ENCODE measurements at regions not wholly inside any gene's neighbourhood (a gene's known extent, or its start where the extent isn't known, plus 50 kb on each side); places are given as distances from the start of the nearest gene placed in this dataset.
A peak's percentile ranks its signal among the peaks of the same experiment; 100 is the strongest.

- no peaks in the 10 kb centered on the region for H3K27me3 ChIP-seq (ENCODE audit: control insufficient read depth, insufficient read depth, low read length)
- H3K36me3 ChIP-seq (replicated peaks; ENCODE audit: control insufficient read depth, insufficient read depth, low read length), result no peaks in the 10 kb centered on the region
- DNase-seq, result no peak
These were observed 83.9 kb downstream of the FASLG start for GRCh38 chr1:172742599-172743500.

GRCh38 chr1:172745014-172745413 is 86.1 kb downstream of the FASLG start:
- Histone ChIP-seq H3K27me3 (ENCODE audit: control insufficient read depth, insufficient read depth, low read length) (no peaks in the 10 kb centered on the region), H3K4me3 (ENCODE audit: insufficient read depth, low read depth, low read length) (no peak overlapping the region), H3K36me3 (replicated peaks; ENCODE audit: control insufficient read depth, insufficient read depth, low read length) (no peaks in the 10 kb centered on the region)
- DNase-seq, result peak; percentile 50

More at GRCh38 chr1:172742599-172743500, 83.9 kb downstream of the FASLG start:
- no peak overlapping the region for H3K4me3 ChIP-seq (ENCODE audit: insufficient read depth, low read depth, low read length)

- H3K36me3 ChIP-seq (replicated peaks; ENCODE audit: control insufficient read depth, insufficient read depth, low read length), result no peaks in the 10 kb centered on the region
- H3K27me3 ChIP-seq (ENCODE audit: control insufficient read depth, insufficient read depth, low read length), result no peaks in the 10 kb centered on the region
- no peak overlapping the region for H3K4me3 ChIP-seq (ENCODE audit: insufficient read depth, low read depth, low read length)
- DNase-seq, result no peak
These were observed 87.4 kb downstream of the FASLG start for GRCh38 chr1:172746091-172746949.

DNA sequence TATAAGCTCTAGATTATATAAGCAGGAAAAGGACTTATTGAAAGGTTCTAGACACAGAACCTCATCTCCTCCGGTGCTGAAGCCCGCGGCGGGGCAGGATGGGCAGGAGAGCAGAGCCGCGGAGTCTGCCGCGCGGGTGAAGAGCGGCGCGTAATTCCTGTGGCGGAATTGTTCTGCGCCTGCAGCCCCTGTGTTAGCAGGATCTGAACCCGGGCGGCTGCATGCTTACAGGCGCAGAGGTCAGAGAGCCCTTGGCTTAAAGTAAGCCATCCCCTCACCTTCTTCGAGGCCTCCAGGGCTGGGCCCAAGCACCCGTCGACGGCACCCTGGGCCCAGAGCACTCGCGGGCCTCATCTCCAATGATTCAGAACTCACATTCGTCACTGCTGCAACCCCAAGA is 89.3 kb downstream of the FASLG start:
- H3K4me3 ChIP-seq (ENCODE audit: insufficient read depth, low read depth, low read length), result no peak overlapping the region
- DNase-seq, result no peak
- no peaks in the 10 kb centered on the region for H3K27me3 ChIP-seq (ENCODE audit: control insufficient read depth, insufficient read depth, low read length)
- no peaks in the 10 kb centered on the region for H3K36me3 ChIP-seq (replicated peaks; ENCODE audit: control insufficient read depth, insufficient read depth, low read length)

DNA sequence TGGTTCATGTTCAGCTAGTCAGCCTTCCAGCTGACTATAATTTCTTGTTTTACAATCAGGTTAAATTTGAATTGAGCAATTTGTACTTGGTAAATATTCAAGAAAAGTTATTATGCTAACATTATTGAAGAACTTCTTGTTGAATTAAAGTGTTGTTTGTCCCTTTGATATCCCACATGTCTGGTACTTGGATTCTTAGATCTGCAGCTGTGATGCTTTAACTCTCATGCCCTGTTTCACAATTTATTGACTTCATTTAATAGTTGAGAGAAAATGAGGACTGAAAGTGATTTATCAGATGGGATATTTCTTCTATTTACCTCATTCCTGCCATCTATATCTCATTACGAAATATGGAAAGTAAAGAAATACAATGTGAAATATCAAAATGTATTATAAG is 92.8 kb downstream of the FASLG start:
- no peak for DNase-seq
- Histone ChIP-seq H3K4me3 (ENCODE audit: insufficient read depth, low read depth, low read length) (no peak overlapping the region), H3K36me3 (replicated peaks; ENCODE audit: control insufficient read depth, insufficient read depth, low read length) (no peaks in the 10 kb centered on the region), H3K27me3 (ENCODE audit: control insufficient read depth, insufficient read depth, low read length) (no peaks in the 10 kb centered on the region)

- DNase-seq, result no peak
- H3K4me3 ChIP-seq (ENCODE audit: insufficient read depth, low read depth, low read length), result no peak overlapping the region
- no peaks in the 10 kb centered on the region; the same call in 1 of the 2 replicates for H3K27me3 ChIP-seq (ENCODE audit: control insufficient read depth, insufficient read depth, low read length)
- no peaks in the 10 kb centered on the region for H3K36me3 ChIP-seq (replicated peaks; ENCODE audit: control insufficient read depth, insufficient read depth, low read length)
These were observed 95.1 kb downstream of the FASLG start for GRCh38 chr1:172753964-172754363.

DNA sequence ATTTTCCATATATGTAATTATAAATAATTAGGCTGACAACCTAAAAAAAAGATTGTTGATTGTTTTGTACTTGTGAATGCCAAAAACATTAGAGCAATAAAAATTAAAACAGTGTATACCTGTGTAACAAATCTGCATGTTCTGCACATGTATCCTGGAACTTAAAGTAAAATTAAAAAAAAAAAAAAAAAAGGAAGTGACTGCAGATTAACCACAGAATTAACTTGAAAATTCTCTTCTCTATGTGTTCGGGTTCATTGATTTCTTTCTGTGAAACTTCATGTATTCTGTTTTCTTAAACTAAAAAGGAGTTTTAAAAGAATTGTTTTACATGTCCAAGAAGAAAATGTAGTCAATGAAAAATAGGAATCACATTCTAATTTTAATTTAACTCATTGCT is 95.7 kb downstream of the FASLG start:
- no peak overlapping the region for H3K4me3 ChIP-seq (ENCODE audit: insufficient read depth, low read depth, low read length)

DNA sequence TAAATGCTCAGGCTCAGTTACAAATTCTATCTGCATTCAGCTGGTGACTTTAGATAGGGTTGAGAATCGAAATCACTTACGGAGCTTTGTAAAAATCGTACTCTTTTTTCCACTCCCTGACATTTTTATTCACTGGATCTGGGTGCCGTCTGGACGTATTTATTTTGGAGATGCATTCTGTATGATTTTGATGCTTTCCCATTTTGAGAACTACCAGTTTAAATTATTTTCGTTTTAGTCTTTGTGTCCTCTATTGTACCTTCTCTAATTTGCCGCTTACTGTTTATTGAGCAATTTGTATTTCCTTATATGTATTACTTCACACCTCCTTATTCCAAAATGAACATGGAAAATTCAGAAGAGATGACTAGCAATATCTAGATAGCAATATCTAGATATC is 96.2 kb downstream of the FASLG start:
- Histone ChIP-seq H3K4me3 (ENCODE audit: insufficient read depth, low read depth, low read length) (no peak overlapping the region), H3K36me3 (replicated peaks; ENCODE audit: control insufficient read depth, insufficient read depth, low read length) (no peaks in the 10 kb centered on the region), H3K27me3 (ENCODE audit: control insufficient read depth, insufficient read depth, low read length) (no peaks in the 10 kb centered on the region; the same call in 1 of the 2 replicates)
- no peak for DNase-seq

More for the DNA sequence above, 95.7 kb downstream of the FASLG start:
- DNase-seq, result no peak
- H3K27me3 ChIP-seq (ENCODE audit: control insufficient read depth, insufficient read depth, low read length), result no peaks in the 10 kb centered on the region; the same call in 1 of the 2 replicates
- H3K36me3 ChIP-seq (replicated peaks; ENCODE audit: control insufficient read depth, insufficient read depth, low read length), result no peaks in the 10 kb centered on the region

GRCh38 chr1:172756024-172756423 is 97.1 kb downstream of the FASLG start:
- H3K4me3 ChIP-seq (ENCODE audit: insufficient read depth, low read depth, low read length), result no peak overlapping the region
- DNase-seq, result no peak
- no peaks in the 10 kb centered on the region; the same call in 1 of the 2 replicates for H3K27me3 ChIP-seq (ENCODE audit: control insufficient read depth, insufficient read depth, low read length)
- no peaks in the 10 kb centered on the region for H3K36me3 ChIP-seq (replicated peaks; ENCODE audit: control insufficient read depth, insufficient read depth, low read length)

DNA sequence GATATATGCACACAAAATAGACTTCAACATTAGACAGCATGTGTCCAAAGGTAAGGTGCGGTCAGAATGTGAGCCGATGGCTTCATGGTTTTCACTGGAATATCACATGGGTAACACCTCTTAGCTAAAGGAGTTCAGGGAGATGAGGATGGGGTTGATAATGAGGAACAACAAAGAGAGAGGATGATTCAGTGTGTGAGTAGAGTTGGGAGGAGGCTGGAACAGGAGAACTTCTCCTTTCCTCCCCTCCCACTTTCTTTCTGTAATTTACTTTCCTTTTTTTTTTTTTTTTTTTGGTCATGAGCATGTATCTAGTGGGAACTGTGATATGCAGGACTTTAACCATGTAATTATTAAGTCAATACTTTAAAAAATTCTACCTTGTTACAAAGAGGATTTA is 99.4 kb downstream of the FASLG start:
- Histone ChIP-seq H3K36me3 (replicated peaks; ENCODE audit: control insufficient read depth, insufficient read depth, low read length) (no peaks in the 10 kb centered on the region), H3K4me3 (ENCODE audit: insufficient read depth, low read depth, low read length) (no peak overlapping the region), H3K27me3 (ENCODE audit: control insufficient read depth, insufficient read depth, low read length) (no peaks in the 10 kb centered on the region; the same call in 1 of the 2 replicates)
- no peak for DNase-seq

- DNase-seq, result no peak
- H3K27me3 ChIP-seq (ENCODE audit: control insufficient read depth, insufficient read depth, low read length), result no peaks in the 10 kb centered on the region; the same call in 1 of the 2 replicates
- no peaks in the 10 kb centered on the region for H3K36me3 ChIP-seq (replicated peaks; ENCODE audit: control insufficient read depth, insufficient read depth, low read length)
- H3K4me3 ChIP-seq (ENCODE audit: insufficient read depth, low read depth, low read length), result no peak overlapping the region
These were observed 101.2 kb downstream of the FASLG start for GRCh38 chr1:172760121-172760520.

DNA sequence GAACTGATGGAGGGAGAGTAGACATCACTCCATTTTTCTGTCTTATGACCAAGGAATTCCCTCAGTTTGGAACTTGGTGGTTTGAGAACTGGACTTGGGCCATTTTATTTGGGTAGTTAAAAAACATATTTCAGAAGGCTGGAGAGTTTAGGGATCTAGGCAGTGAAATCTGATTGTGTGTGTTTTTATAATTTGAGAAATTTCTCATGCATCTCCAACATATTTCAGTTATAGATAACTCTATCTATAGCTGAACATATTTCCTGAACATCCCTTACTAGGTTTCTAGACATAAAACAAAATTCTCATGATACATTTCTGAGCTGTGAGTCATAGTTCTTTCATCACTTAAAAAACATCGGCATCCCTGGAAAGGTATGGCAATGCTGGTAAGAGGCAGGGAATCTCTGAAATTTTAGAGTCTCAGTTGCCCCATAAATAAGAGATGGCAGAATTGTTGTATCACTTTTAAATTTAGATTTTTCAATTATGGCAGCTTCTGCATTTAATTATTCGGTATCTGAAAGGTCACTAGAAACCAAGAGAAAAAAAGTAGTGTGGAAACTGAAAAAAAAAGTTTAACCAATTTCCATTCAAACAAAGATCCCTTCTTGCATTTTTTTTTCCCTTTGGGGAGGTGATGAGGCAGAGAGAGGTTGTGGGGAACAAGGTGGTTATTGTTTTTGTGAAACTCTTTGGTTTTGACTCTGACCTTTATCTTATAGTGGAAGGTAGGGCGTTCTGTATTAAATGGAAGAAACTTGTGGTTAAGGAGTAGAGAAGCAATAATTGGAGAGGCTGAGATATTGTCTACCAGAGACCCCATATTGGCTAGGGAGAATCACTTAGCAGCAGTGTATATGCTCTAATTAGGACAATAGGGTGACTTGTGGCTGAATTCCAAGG is 102.9 kb downstream of the FASLG start:
- no peak for DNase-seq
- no peak overlapping the region for H3K4me3 ChIP-seq (ENCODE audit: insufficient read depth, low read depth, low read length)
- H3K36me3 ChIP-seq (replicated peaks; ENCODE audit: control insufficient read depth, insufficient read depth, low read length), result no peaks in the 10 kb centered on the region
- H3K27me3 ChIP-seq (ENCODE audit: control insufficient read depth, insufficient read depth, low read length), result no peaks in the 10 kb centered on the region; the same call in 1 of the 2 replicates

DNA sequence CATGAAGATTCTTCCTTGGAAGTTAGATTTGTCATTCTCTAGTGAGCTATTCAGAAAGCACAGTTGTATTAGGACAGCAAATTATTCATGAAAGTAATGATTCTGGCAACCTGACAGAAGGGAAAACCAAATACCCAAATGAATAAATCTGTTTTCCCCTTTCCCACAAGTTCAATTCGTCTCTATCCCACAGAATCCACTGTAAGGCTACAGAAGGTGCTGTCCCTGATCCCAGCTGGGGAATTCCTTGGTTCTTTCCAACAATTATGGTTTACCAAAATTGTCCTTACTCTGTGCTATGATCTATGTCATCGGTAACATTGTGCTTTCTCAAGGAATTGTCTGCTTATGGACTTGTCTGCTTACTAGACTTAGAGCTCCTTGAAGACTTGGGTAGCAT is 104.2 kb downstream of the FASLG start:
- Histone ChIP-seq H3K36me3 (replicated peaks; ENCODE audit: control insufficient read depth, insufficient read depth, low read length) (no peaks in the 10 kb centered on the region), H3K27me3 (ENCODE audit: control insufficient read depth, insufficient read depth, low read length) (no peaks in the 10 kb centered on the region), H3K4me3 (ENCODE audit: insufficient read depth, low read depth, low read length) (no peak overlapping the region)
- DNase-seq, result no peak

DNA sequence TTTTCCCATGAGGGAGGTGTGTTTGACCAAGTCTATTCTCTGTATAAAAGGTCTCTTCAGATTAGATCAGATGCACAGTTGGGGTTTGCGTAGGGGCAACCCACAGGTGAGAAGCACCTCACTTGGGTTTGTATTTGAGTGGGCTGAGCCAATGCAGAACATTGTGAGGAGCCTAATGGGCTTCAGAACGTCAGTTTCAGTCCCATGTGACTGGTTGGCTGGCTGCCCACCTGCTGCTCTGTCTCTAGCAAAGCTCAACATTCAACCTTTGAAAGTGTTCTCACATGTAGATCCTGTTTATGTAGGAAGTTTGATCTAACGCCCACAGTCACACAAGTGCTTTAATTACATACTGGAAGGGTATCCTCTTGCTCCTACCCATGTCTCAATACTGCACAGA is 105.5 kb downstream of the FASLG start:
- Histone ChIP-seq H3K27me3 (ENCODE audit: control insufficient read depth, insufficient read depth, low read length) (no peaks in the 10 kb centered on the region), H3K36me3 (replicated peaks; ENCODE audit: control insufficient read depth, insufficient read depth, low read length) (no peaks in the 10 kb centered on the region), H3K4me3 (ENCODE audit: insufficient read depth, low read depth, low read length) (no peak overlapping the region)
- DNase-seq, result no peak
